GM12872 (cell line): ENCODE measurements at regions not wholly inside any gene's neighbourhood (a gene's known extent, or its start where the extent isn't known, plus 50 kb on each side); places are given as distances from the start of the nearest gene placed in this dataset.

Source experiments
- CTCF ChIP-seq: IDR thresholded peaks from 3 replicates; pipeline ENCODE4 v1.5.1; 2011; ENCODE audit warnings: low read depth, mild to moderate bottlenecking, low read length, moderate library complexity; ENCODE audit not compliant: insufficient read depth

GRCh38 chr15:96610757-96611156, 280.3 kb downstream of the NR2F2 start:
- TF ChIP-seq CTCF = no peak

GRCh38 chr15:96612917-96613316, 282.4 kb downstream of the NR2F2 start:
- no peak for TF ChIP-seq CTCF

GRCh38 chr15:96619174-96619573, 288.7 kb downstream of the NR2F2 start:
- TF ChIP-seq CTCF = no peak

GRCh38 chr15:96622714-96623113, 292.2 kb downstream of the NR2F2 start:
- no peak for TF ChIP-seq CTCF

- TF ChIP-seq CTCF = no peak
Observed at GRCh38 chr15:96625256-96625655, 294.8 kb downstream of the NR2F2 start.

GRCh38 chr15:96627031-96627568, 296.6 kb downstream of the NR2F2 start:
- no peak for TF ChIP-seq CTCF

- no peak for TF ChIP-seq CTCF
Observed at GRCh38 chr15:96629511-96629910, 299.0 kb downstream of the NR2F2 start.
